ENCODE measurements at regions not wholly inside any gene's neighbourhood (a gene's known extent, or its start where the extent isn't known, plus 50 kb on each side); places are given as distances from the start of the nearest gene placed in this dataset.

GRCh38 chr19:34066007-34066643, 106.2 kb upstream of the LSM14A start:
- Histone ChIP-seq H3K9me3 (replicated peaks in 1 of 2; ENCODE audit: control insufficient read depth in 2 of 2, insufficient read depth in 1 of 2, low read depth in 1 of 2, low read length in 2 of 2) (no peaks in the 10 kb centered on the region), H3K4ac (ENCODE audit: low read length) (no peak overlapping the region)
- no CpG with 5 or more reads among the region's 14 CpGs for WGBS, 2 donors (ENCODE audit: extremely low coverage in 2 of 2, insufficient read length in 2 of 2, insufficient replicate concordance in 1 of 2)

GRCh38 chr19:34067861-34068271, 104.4 kb upstream of the LSM14A start:
- H3K9me3 ChIP-seq (replicated peaks in 1 of 2; ENCODE audit: control insufficient read depth in 2 of 2, insufficient read depth in 1 of 2, low read depth in 1 of 2, low read length in 2 of 2), result no peaks in the 10 kb centered on the region
- no peak overlapping the region for H4K91ac ChIP-seq (ENCODE audit: low read depth, low read length, poor library complexity)
- H3K14ac ChIP-seq (ENCODE audit: low read length), result no peak overlapping the region
- H4K8ac ChIP-seq (ENCODE audit: low read depth, low read length), result no peak overlapping the region
- peaks cover 0 to 6% (median 0%) of the 10 kb centered on the region in 3 experiments for H3K27me3 ChIP-seq (ENCODE audit: control insufficient read depth in 3 of 3, insufficient read depth in 3 of 3, low read depth in 1 of 3, low read length in 3 of 3)
- H3K9ac ChIP-seq (ENCODE audit: low read depth, low read length, poor library complexity), result no peak overlapping the region
- H2BK5ac ChIP-seq (ENCODE audit: low read length), result no peak overlapping the region
- H2AK5ac ChIP-seq (ENCODE audit: low read depth, low read length), result no peak overlapping the region
- H3K27ac ChIP-seq (replicated peaks; ENCODE audit: low read length), result no peak overlapping the region
- DNase-seq (ENCODE audit: low spot score), result no peak
- no peaks in the 10 kb centered on the region for H3K79me1 ChIP-seq (ENCODE audit: low read depth, low read length)
- H2AFZ ChIP-seq (ENCODE audit: low read length), result no peak overlapping the region
- H2BK120ac ChIP-seq (ENCODE audit: low read depth, low read length), result no peak overlapping the region
- no peak overlapping the region for H3K23ac ChIP-seq (ENCODE audit: low read depth, low read length, poor library complexity)
- no peak overlapping the region for H3K4me3 ChIP-seq (ENCODE audit: low read length in 2 of 2)
- H3K4ac ChIP-seq (ENCODE audit: low read length), result no peak overlapping the region
- WGBS, 2 donors (ENCODE audit: extremely low coverage in 2 of 2, insufficient read length in 2 of 2, insufficient replicate concordance in 1 of 2), result no CpG with 5 or more reads among the region's 7 CpGs
- no peak overlapping the region for H2BK12ac ChIP-seq (ENCODE audit: low read length)
- H3K36me3 ChIP-seq (replicated peaks in 1 of 2; ENCODE audit: control insufficient read depth in 2 of 2, insufficient read depth in 2 of 2, low read length in 2 of 2), result no peaks in the 10 kb centered on the region
- no peak overlapping the region for H3K4me2 ChIP-seq (ENCODE audit: insufficient read depth, low read length, poor library complexity, severe bottlenecking)
- H3K18ac ChIP-seq (ENCODE audit: low read length), result no peak overlapping the region
- no peaks in the 10 kb centered on the region for H3K4me1 ChIP-seq (ENCODE audit: control insufficient read depth in 2 of 2, insufficient read depth in 1 of 2, low read depth in 1 of 2, low read length in 2 of 2)
- H2BK15ac ChIP-seq (ENCODE audit: low read length), result no peak overlapping the region

More at GRCh38 chr19:34066007-34066643, 106.2 kb upstream of the LSM14A start:
- Histone ChIP-seq H2BK5ac (ENCODE audit: low read length) (no peak overlapping the region), H3K4me3 (ENCODE audit: low read length in 2 of 2) (no peak overlapping the region), H4K91ac (ENCODE audit: low read depth, low read length, poor library complexity) (no peak overlapping the region), H2BK120ac (ENCODE audit: low read depth, low read length) (no peak overlapping the region), H3K79me1 (ENCODE audit: low read depth, low read length) (no peaks in the 10 kb centered on the region), H3K4me1 (ENCODE audit: control insufficient read depth in 2 of 2, insufficient read depth in 1 of 2, low read depth in 1 of 2, low read length in 2 of 2) (no peaks in the 10 kb centered on the region), H3K4me2 (ENCODE audit: insufficient read depth, low read length, poor library complexity, severe bottlenecking) (no peak overlapping the region), H2BK12ac (ENCODE audit: low read length) (no peak overlapping the region), H3K14ac (ENCODE audit: low read length) (no peak overlapping the region), H3K9ac (ENCODE audit: low read depth, low read length, poor library complexity) (no peak overlapping the region), H3K27ac (replicated peaks; ENCODE audit: low read length) (no peak overlapping the region), H4K8ac (ENCODE audit: low read depth, low read length) (no peak overlapping the region), H2AFZ (ENCODE audit: low read length) (no peak overlapping the region), H3K36me3 (replicated peaks in 1 of 2; ENCODE audit: control insufficient read depth in 2 of 2, insufficient read depth in 2 of 2, low read length in 2 of 2) (no peaks in the 10 kb centered on the region), H2BK15ac (ENCODE audit: low read length) (no peak overlapping the region), H3K18ac (ENCODE audit: low read length) (no peak overlapping the region), H2AK5ac (ENCODE audit: low read depth, low read length) (no peak overlapping the region), H3K23ac (ENCODE audit: low read depth, low read length, poor library complexity) (no peak overlapping the region), H3K27me3 (ENCODE audit: control insufficient read depth in 3 of 3, insufficient read depth in 3 of 3, low read depth in 1 of 3, low read length in 3 of 3) (peaks cover 0 to 2% (median 0%) of the 10 kb centered on the region in 3 experiments)
- no peak for DNase-seq (ENCODE audit: low spot score)

- Histone ChIP-seq H4K8ac (ENCODE audit: low read depth, low read length) (no peak overlapping the region), H3K9ac (ENCODE audit: low read depth, low read length, poor library complexity) (no peak overlapping the region), H3K4me1 (ENCODE audit: control insufficient read depth in 2 of 2, insufficient read depth in 1 of 2, low read depth in 1 of 2, low read length in 2 of 2) (no peaks in the 10 kb centered on the region), H3K23ac (ENCODE audit: low read depth, low read length, poor library complexity) (no peak overlapping the region), H2BK15ac (ENCODE audit: low read length) (no peak overlapping the region), H2BK120ac (ENCODE audit: low read depth, low read length) (no peak overlapping the region), H3K36me3 (replicated peaks in 1 of 2; ENCODE audit: control insufficient read depth in 2 of 2, insufficient read depth in 2 of 2, low read length in 2 of 2) (no peaks in the 10 kb centered on the region), H3K4me2 (ENCODE audit: insufficient read depth, low read length, poor library complexity, severe bottlenecking) (no peak overlapping the region), H4K91ac (ENCODE audit: low read depth, low read length, poor library complexity) (no peak overlapping the region), H3K27me3 (ENCODE audit: control insufficient read depth in 3 of 3, insufficient read depth in 3 of 3, low read depth in 1 of 3, low read length in 3 of 3) (peaks cover 0 to 4% (median 0%) of the 10 kb centered on the region in 3 experiments), H2BK12ac (ENCODE audit: low read length) (no peak overlapping the region), H2AFZ (ENCODE audit: low read length) (no peak overlapping the region), H3K4me3 (ENCODE audit: low read length in 2 of 2) (peak overlapping the region in 1 of 2 donors; percentile 15), H3K18ac (ENCODE audit: low read length) (no peak overlapping the region), H2AK5ac (ENCODE audit: low read depth, low read length) (no peak overlapping the region), H3K14ac (ENCODE audit: low read length) (no peak overlapping the region), H3K4ac (ENCODE audit: low read length) (no peak overlapping the region), H3K9me3 (replicated peaks in 1 of 2; ENCODE audit: control insufficient read depth in 2 of 2, insufficient read depth in 1 of 2, low read depth in 1 of 2, low read length in 2 of 2) (no peaks in the 10 kb centered on the region), H2BK5ac (ENCODE audit: low read length) (no peak overlapping the region), H3K27ac (replicated peaks; ENCODE audit: low read length) (no peak overlapping the region), H3K79me1 (ENCODE audit: low read depth, low read length) (no peaks in the 10 kb centered on the region)
- DNase-seq (ENCODE audit: low spot score), result no peak
- no CpG with 5 or more reads among the region's 3 CpGs for WGBS, 2 donors (ENCODE audit: extremely low coverage in 2 of 2, insufficient read length in 2 of 2, insufficient replicate concordance in 1 of 2)
These were observed 96.6 kb upstream of the LSM14A start for GRCh38 chr19:34075661-34076091.

- no peak overlapping the region for H3K4me2 ChIP-seq (ENCODE audit: insufficient read depth, low read length, poor library complexity, severe bottlenecking)
- H3K4me1 ChIP-seq (ENCODE audit: control insufficient read depth in 2 of 2, insufficient read depth in 1 of 2, low read depth in 1 of 2, low read length in 2 of 2), result peaks cover 0 to 2% of the 10 kb centered on the region in 2 donors
- H2BK120ac ChIP-seq (ENCODE audit: low read depth, low read length), result no peak overlapping the region
- no peak overlapping the region for H3K23ac ChIP-seq (ENCODE audit: low read depth, low read length, poor library complexity)
- no CpG with 5 or more reads among the region's 10 CpGs for WGBS, 2 donors (ENCODE audit: extremely low coverage in 2 of 2, insufficient read length in 2 of 2, insufficient replicate concordance in 1 of 2)
- no peaks in the 10 kb centered on the region for H3K9me3 ChIP-seq (replicated peaks in 1 of 2; ENCODE audit: control insufficient read depth in 2 of 2, insufficient read depth in 1 of 2, low read depth in 1 of 2, low read length in 2 of 2)
- H3K27me3 ChIP-seq (ENCODE audit: control insufficient read depth in 3 of 3, insufficient read depth in 3 of 3, low read depth in 1 of 3, low read length in 3 of 3), result peaks cover 0 to 10% (median 0%) of the 10 kb centered on the region in 3 experiments
- H3K18ac ChIP-seq (ENCODE audit: low read length), result no peak overlapping the region
- H3K4me3 ChIP-seq (ENCODE audit: low read length in 2 of 2), result no peak overlapping the region
- no peak overlapping the region for H2BK5ac ChIP-seq (ENCODE audit: low read length)
- no peak overlapping the region for H2BK15ac ChIP-seq (ENCODE audit: low read length)
- no peaks in the 10 kb centered on the region for H3K36me3 ChIP-seq (replicated peaks in 1 of 2; ENCODE audit: control insufficient read depth in 2 of 2, insufficient read depth in 2 of 2, low read length in 2 of 2)
- no peak overlapping the region for H2AFZ ChIP-seq (ENCODE audit: low read length)
- H2AK5ac ChIP-seq (ENCODE audit: low read depth, low read length), result no peak overlapping the region
- H4K8ac ChIP-seq (ENCODE audit: low read depth, low read length), result no peak overlapping the region
- H2BK12ac ChIP-seq (ENCODE audit: low read length), result no peak overlapping the region
- no peak overlapping the region for H4K91ac ChIP-seq (ENCODE audit: low read depth, low read length, poor library complexity)
- no peak overlapping the region for H3K9ac ChIP-seq (ENCODE audit: low read depth, low read length, poor library complexity)
- DNase-seq (ENCODE audit: low spot score), result peak; percentile 18
- H3K27ac ChIP-seq (replicated peaks; ENCODE audit: low read length), result no peak overlapping the region
- H3K4ac ChIP-seq (ENCODE audit: low read length), result no peak overlapping the region
- H3K14ac ChIP-seq (ENCODE audit: low read length), result no peak overlapping the region
- H3K79me1 ChIP-seq (ENCODE audit: low read depth, low read length), result no peaks in the 10 kb centered on the region
These were observed 89.8 kb upstream of the LSM14A start for GRCh38 chr19:34082289-34083077.
